ENCODE measurements at regions not wholly inside any gene's neighbourhood (a gene's known extent, or its start where the extent isn't known, plus 50 kb on each side); places are given as distances from the start of the nearest gene placed in this dataset.

- WGBS, 2 experiments (ENCODE audit: insufficient coverage in 1 of 2, insufficient read length in 1 of 2): 93% methylated on average over 4 to 8 of the region's 8 CpGs
Measured at GRCh38 chr6:40695750-40696415, 108.7 kb upstream of the LRFN2 start.

GRCh38 chr6:40695114-40695513 is 108.0 kb upstream of the LRFN2 start:
- H3K27me3 ChIP-seq (ENCODE audit: control insufficient read depth, insufficient read depth, low read length, poor library complexity, severe bottlenecking): no peaks in the 10 kb centered on the region
- no peak overlapping the region for H3K4me3 Mint-ChIP-seq
- H3K27ac ChIP-seq (ENCODE audit: low read depth, low read length): no peak overlapping the region
- no peak overlapping the region for H3K4me3 ChIP-seq (ENCODE audit: low read length)
- H3K27me3 Mint-ChIP-seq (ENCODE audit: insufficient read depth): peaks cover 2% of the 10 kb centered on the region
- 54% methylated on average over 2 of the region's 2 CpGs; no CpG with 5 or more reads in 1 of the 2 experiments for WGBS, 2 experiments (ENCODE audit: insufficient coverage in 1 of 2, insufficient read length in 1 of 2)
- no peak for TF ChIP-seq CTCF (conservative IDR thresholded peaks at IDR 0.05)
- H3K27ac Mint-ChIP-seq: no peak overlapping the region
- no peaks in the 10 kb centered on the region for H3K9me3 ChIP-seq (ENCODE audit: control insufficient read depth, low read length)
- H3K9me3 Mint-ChIP-seq: no peaks in the 10 kb centered on the region
- H3K9ac ChIP-seq (ENCODE audit: extremely low read depth, low read length, poor library complexity, severe bottlenecking): no peak overlapping the region
- H3K4me1 ChIP-seq (ENCODE audit: control insufficient read depth, insufficient read depth, low read length): peaks cover 12% of the 10 kb centered on the region
- no peaks in the 10 kb centered on the region for H3K36me3 ChIP-seq (ENCODE audit: control insufficient read depth, insufficient read depth, low read length)
- no peaks in the 10 kb centered on the region for H3K36me3 Mint-ChIP-seq (ENCODE audit: low read depth)
- peak; percentile 68 for DNase-seq
- peaks cover 15% of the 10 kb centered on the region for H3K4me1 Mint-ChIP-seq

More at GRCh38 chr6:40695750-40696415, 108.7 kb upstream of the LRFN2 start:
- no peak for DNase-seq
- Histone ChIP-seq H3K27me3 (ENCODE audit: control insufficient read depth, insufficient read depth, low read length, poor library complexity, severe bottlenecking) (no peaks in the 10 kb centered on the region), H3K4me3 (ENCODE audit: low read length) (no peak overlapping the region), H3K36me3 (ENCODE audit: control insufficient read depth, insufficient read depth, low read length) (no peaks in the 10 kb centered on the region), H3K9me3 (ENCODE audit: control insufficient read depth, low read length) (no peaks in the 10 kb centered on the region), H3K27ac (ENCODE audit: low read depth, low read length) (no peak overlapping the region), H3K4me1 (ENCODE audit: control insufficient read depth, insufficient read depth, low read length) (peaks cover 12% of the 10 kb centered on the region), H3K9ac (ENCODE audit: extremely low read depth, low read length, poor library complexity, severe bottlenecking) (no peak overlapping the region)
- Mint-ChIP-seq H3K9me3 (no peaks in the 10 kb centered on the region), H3K4me3 (no peak overlapping the region), H3K36me3 (ENCODE audit: low read depth) (no peaks in the 10 kb centered on the region), H3K27me3 (ENCODE audit: insufficient read depth) (peaks cover 3% of the 10 kb centered on the region), H3K27ac (no peak overlapping the region), H3K4me1 (peaks cover 17% of the 10 kb centered on the region)
- no peak for TF ChIP-seq CTCF (conservative IDR thresholded peaks at IDR 0.05)

- Mint-ChIP-seq H3K4me1 (peaks cover 4% of the 10 kb centered on the region), H3K27me3 (ENCODE audit: insufficient read depth) (peaks cover 2% of the 10 kb centered on the region), H3K36me3 (ENCODE audit: low read depth) (no peaks in the 10 kb centered on the region), H3K9me3 (no peaks in the 10 kb centered on the region), H3K4me3 (no peak overlapping the region), H3K27ac (no peak overlapping the region)
- no peak for DNase-seq
- TF ChIP-seq CTCF (conservative IDR thresholded peaks at IDR 0.05): no peak
- Histone ChIP-seq H3K27ac (ENCODE audit: low read depth, low read length) (no peak overlapping the region), H3K4me3 (ENCODE audit: low read length) (no peak overlapping the region), H3K9me3 (ENCODE audit: control insufficient read depth, low read length) (no peaks in the 10 kb centered on the region), H3K9ac (ENCODE audit: extremely low read depth, low read length, poor library complexity, severe bottlenecking) (no peak overlapping the region), H3K27me3 (ENCODE audit: control insufficient read depth, insufficient read depth, low read length, poor library complexity, severe bottlenecking) (no peaks in the 10 kb centered on the region), H3K4me1 (ENCODE audit: control insufficient read depth, insufficient read depth, low read length) (peaks cover 5% of the 10 kb centered on the region), H3K36me3 (ENCODE audit: control insufficient read depth, insufficient read depth, low read length) (no peaks in the 10 kb centered on the region)
- 87 to 90% methylated on average over 3 of the region's 3 CpGs for WGBS, 2 experiments (ENCODE audit: insufficient coverage in 1 of 2, insufficient read length in 1 of 2)
Measured at GRCh38 chr6:40693768-40694167, 106.6 kb upstream of the LRFN2 start.
